ENCODE measurements at regions not wholly inside any gene's neighbourhood (a gene's known extent, or its start where the extent isn't known, plus 50 kb on each side); places are given as distances from the start of the nearest gene placed in this dataset.

- Mint-ChIP-seq H3K27ac (no peak overlapping the region), H3K4me3 (no peak overlapping the region), H3K9me3 (no peaks in the 10 kb centered on the region), H3K27me3 (ENCODE audit: low read depth) (no peaks in the 10 kb centered on the region), H3K36me3 (ENCODE audit: insufficient read depth in 1 of 3, low read depth in 3 of 3) (no peaks in the 10 kb centered on the region), H3K4me1 (peaks cover 2 to 6% of the 10 kb centered on the region in 2 experiments; a peak in 2 of 4 replicates)
- H4K91ac ChIP-seq (ENCODE audit: insufficient read length, low read depth, low read length), result no peak overlapping the region
- H2AFZ ChIP-seq (ENCODE audit: low read length), result no peak overlapping the region
- H3T11ph ChIP-seq (ENCODE audit: low read length), result no peak overlapping the region
- H2BK20ac ChIP-seq (ENCODE audit: low read depth, low read length, poor library complexity, severe bottlenecking), result no peak overlapping the region
- H3K27ac ChIP-seq (ENCODE audit: insufficient read length, low read depth, low read length), result no peak overlapping the region
- no peaks in the 10 kb centered on the region for H3K27me3 ChIP-seq (ENCODE audit: insufficient read depth, low read length)
- no peaks in the 10 kb centered on the region for H3K9me3 ChIP-seq (ENCODE audit: control insufficient read depth, low read depth, low read length)
- H3K56ac ChIP-seq (ENCODE audit: insufficient read length, low read depth, low read length), result no peak overlapping the region
- no peak overlapping the region for H3K23ac ChIP-seq (ENCODE audit: insufficient read length, low read depth, low read length)
- DNase-seq, result no peak
- H3K9ac ChIP-seq (ENCODE audit: extremely low read depth, insufficient read length, low read length), result no peak overlapping the region
- H3K14ac ChIP-seq (ENCODE audit: insufficient read depth, low read length), result no peak overlapping the region
- H2BK5ac ChIP-seq (ENCODE audit: insufficient read length, low read length), result no peak overlapping the region
- TF ChIP-seq CTCF (conservative IDR thresholded peaks at IDR 0.05), result no peak
- no peaks in the 10 kb centered on the region for H3K4me1 ChIP-seq (ENCODE audit: insufficient read depth, low read length)
- H2BK15ac ChIP-seq (ENCODE audit: low read depth, low read length), result no peak overlapping the region
- H2AK5ac ChIP-seq (ENCODE audit: insufficient read length, low read length), result no peak overlapping the region
- H3K4me2 ChIP-seq (ENCODE audit: insufficient read depth, insufficient read length, low read length), result no peak overlapping the region
- no peak overlapping the region for H4K5ac ChIP-seq (ENCODE audit: insufficient read length, low read depth, low read length)
- no peaks in the 10 kb centered on the region for H4K20me1 ChIP-seq (ENCODE audit: control insufficient read depth, insufficient read depth, insufficient read length)
- no peak overlapping the region for H3K4ac ChIP-seq (ENCODE audit: low read depth, low read length)
- H3K79me1 ChIP-seq (ENCODE audit: insufficient read depth, low read depth, low read length, poor library complexity, severe bottlenecking), result no peaks in the 10 kb centered on the region
- no peak overlapping the region for H3K18ac ChIP-seq (ENCODE audit: insufficient read length, low read depth, low read length)
- no peak overlapping the region for H2BK120ac ChIP-seq (ENCODE audit: low read depth, low read length, poor library complexity, severe bottlenecking)
- H3K79me2 ChIP-seq (ENCODE audit: insufficient read depth, low read length), result no peaks in the 10 kb centered on the region
- no peaks in the 10 kb centered on the region for H3K23me2 ChIP-seq (ENCODE audit: insufficient read length, low read depth, low read length, poor library complexity, severe bottlenecking)
- H2BK12ac ChIP-seq (ENCODE audit: insufficient read length, low read depth, low read length), result no peak overlapping the region
- no peak overlapping the region for H4K8ac ChIP-seq (replicated peaks; ENCODE audit: insufficient read length, low read depth, low read length)
These were observed 100.1 kb upstream of the DUSP10 start for GRCh38 chr1:221841983-221842335.
